Esophagus muscularis mucosa (tissue), 3 donors: ENCODE measurements at regions not wholly inside any gene's neighbourhood (a gene's known extent, or its start where the extent isn't known, plus 50 kb on each side); places are given as distances from the start of the nearest gene placed in this dataset.

Experiments
- POLR2AphosphoS5 ChIP-seq, 2 donors: sonication (generic); formaldehyde crosslinking; IDR thresholded peaks; one replicate each; pipeline ENCODE4 v1.6.1; 2017; ENCODE audit warnings: antibody characterized with exemption in 2 of 2
- TF ChIP-seq, protein P1 (sequence below), 3 experiments: fragments of 200-600 bp in 2 of 3; fragments of 450-650 bp in 1 of 3; sonication (generic) in 2 of 3; IDR thresholded peaks; one replicate each; pipeline ENCODE4 v1.5.1; 2017 to 2019; ENCODE audit warnings: antibody characterized with exemption in 3 of 3, mild to moderate bottlenecking in 2 of 3, moderate library complexity in 1 of 3

- TF ChIP-seq, protein P1, sequence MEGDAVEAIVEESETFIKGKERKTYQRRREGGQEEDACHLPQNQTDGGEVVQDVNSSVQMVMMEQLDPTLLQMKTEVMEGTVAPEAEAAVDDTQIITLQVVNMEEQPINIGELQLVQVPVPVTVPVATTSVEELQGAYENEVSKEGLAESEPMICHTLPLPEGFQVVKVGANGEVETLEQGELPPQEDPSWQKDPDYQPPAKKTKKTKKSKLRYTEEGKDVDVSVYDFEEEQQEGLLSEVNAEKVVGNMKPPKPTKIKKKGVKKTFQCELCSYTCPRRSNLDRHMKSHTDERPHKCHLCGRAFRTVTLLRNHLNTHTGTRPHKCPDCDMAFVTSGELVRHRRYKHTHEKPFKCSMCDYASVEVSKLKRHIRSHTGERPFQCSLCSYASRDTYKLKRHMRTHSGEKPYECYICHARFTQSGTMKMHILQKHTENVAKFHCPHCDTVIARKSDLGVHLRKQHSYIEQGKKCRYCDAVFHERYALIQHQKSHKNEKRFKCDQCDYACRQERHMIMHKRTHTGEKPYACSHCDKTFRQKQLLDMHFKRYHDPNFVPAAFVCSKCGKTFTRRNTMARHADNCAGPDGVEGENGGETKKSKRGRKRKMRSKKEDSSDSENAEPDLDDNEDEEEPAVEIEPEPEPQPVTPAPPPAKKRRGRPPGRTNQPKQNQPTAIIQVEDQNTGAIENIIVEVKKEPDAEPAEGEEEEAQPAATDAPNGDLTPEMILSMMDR (IDR thresholded peaks at IDR 0.05) = no peak
- no peak for TF ChIP-seq POLR2AphosphoS5 (IDR thresholded peaks at IDR 0.05)
Measured at GRCh38 chr17:52537421-52537820, 378.9 kb upstream of the CA10 start.
